MM.1S (cell line): ENCODE measurements at regions not wholly inside any gene's neighbourhood (a gene's known extent, or its start where the extent isn't known, plus 50 kb on each side); places are given as distances from the start of the nearest gene placed in this dataset.

Experiments
- EZH2 ChIP-seq: fragments of 300-600 bp; sonication (generic); optimal IDR thresholded peaks from 2 replicates; pipeline ENCODE3; 2017; ENCODE audit warnings: low read depth, mild to moderate bottlenecking, antibody characterized with exemption, low read length, mixed read lengths
- EZH2phosphoT487 ChIP-seq: fragments of 300-600 bp; sonication (generic); IDR thresholded peaks from 2 replicates; pipeline ENCODE4 v1.6.1; 2018; ENCODE audit warnings: antibody characterized with exemption, low read length
- TF ChIP-seq, protein P1 (sequence below): fragments of 300-600 bp; sonication (generic); IDR thresholded peaks from 2 replicates; pipeline ENCODE4 v1.5.1; 2016; ENCODE audit warnings: antibody characterized with exemption, low read length, mixed read lengths

DNA sequence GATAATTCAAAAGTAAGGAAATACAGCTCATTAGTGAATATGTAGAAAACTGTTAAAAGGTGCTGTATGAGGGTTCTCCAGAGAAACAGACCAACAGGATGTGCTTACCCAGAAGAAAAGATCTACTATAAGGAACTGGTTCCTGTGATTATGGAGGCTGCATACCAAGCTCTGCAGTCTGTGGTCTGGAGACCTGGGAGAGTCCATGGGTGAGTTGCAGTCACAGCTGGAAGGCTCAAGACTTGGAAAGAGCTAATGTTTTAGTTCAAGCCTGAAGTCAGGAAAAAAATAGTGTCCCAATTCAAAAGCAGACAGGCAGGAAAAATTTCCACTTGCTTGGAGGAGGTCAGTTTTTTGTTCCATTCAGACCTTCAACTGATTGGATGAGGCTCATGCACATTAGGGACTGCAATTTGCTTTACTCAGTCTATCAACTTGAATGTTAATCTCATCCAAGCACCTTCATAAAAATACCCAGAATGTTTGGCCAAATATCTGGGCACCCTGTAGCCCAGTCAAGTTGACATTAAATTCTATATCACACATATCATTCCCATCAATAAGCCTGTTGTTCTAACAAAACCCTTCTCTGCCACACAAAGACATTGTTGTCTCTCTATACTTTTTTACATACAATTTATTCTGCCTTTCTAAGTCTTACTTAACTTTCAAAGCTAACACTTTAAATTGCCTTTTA is 197.9 kb upstream of the KLF6 start:
- TF ChIP-seq, protein P1, sequence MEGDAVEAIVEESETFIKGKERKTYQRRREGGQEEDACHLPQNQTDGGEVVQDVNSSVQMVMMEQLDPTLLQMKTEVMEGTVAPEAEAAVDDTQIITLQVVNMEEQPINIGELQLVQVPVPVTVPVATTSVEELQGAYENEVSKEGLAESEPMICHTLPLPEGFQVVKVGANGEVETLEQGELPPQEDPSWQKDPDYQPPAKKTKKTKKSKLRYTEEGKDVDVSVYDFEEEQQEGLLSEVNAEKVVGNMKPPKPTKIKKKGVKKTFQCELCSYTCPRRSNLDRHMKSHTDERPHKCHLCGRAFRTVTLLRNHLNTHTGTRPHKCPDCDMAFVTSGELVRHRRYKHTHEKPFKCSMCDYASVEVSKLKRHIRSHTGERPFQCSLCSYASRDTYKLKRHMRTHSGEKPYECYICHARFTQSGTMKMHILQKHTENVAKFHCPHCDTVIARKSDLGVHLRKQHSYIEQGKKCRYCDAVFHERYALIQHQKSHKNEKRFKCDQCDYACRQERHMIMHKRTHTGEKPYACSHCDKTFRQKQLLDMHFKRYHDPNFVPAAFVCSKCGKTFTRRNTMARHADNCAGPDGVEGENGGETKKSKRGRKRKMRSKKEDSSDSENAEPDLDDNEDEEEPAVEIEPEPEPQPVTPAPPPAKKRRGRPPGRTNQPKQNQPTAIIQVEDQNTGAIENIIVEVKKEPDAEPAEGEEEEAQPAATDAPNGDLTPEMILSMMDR, result no peak
- no peak for TF ChIP-seq EZH2
- no peak for TF ChIP-seq EZH2phosphoT487
